ENCODE measurements at regions not wholly inside any gene's neighbourhood (a gene's known extent, or its start where the extent isn't known, plus 50 kb on each side); places are given as distances from the start of the nearest gene placed in this dataset.
A peak's percentile ranks its signal among the peaks of the same experiment; 100 is the strongest.

GRCh38 chr18:41396861-41397260, 558.2 kb upstream of the PIK3C3 start:
- H3K9me3 ChIP-seq: no peaks in the 10 kb centered on the region
- no peaks in the 10 kb centered on the region for H3K27me3 ChIP-seq (replicated peaks; ENCODE audit: insufficient read depth)
- no peak overlapping the region for H3K27ac ChIP-seq
- no peaks in the 10 kb centered on the region for H3K36me3 ChIP-seq
- H3K4me3 ChIP-seq: no peak overlapping the region
- DNase-seq (ENCODE audit: low spot score): no peak
- no peak for TF ChIP-seq CTCF (IDR thresholded peaks at IDR 0.05)
- no peak for ATAC-seq (ENCODE audit: insufficient number of reproducible peaks, low FRiP score, low read depth)
- H3K4me1 ChIP-seq (ENCODE audit: control insufficient read depth in 1 of 2, low read depth in 2 of 2): no peaks in the 10 kb centered on the region

DNA sequence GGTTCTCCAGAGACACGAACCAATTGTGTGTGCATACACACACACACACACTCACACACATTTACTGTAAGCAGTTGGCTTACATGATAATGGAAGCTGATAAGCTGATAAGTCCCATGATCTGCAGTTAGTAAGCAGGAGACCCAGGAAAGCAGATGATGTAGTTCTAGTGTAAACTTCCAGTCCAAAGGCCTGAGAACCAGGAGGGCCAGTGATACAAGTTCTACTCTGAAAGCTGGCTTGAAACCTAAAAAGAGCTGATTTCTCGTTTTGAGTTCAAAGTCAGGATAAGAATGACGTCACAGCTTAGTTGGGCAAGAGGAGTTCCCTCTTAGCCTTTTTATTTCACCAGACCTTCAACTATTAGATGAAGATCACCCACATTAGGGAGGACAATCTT, 558.8 kb upstream of the PIK3C3 start:
- Histone ChIP-seq H3K4me1 (ENCODE audit: control insufficient read depth in 1 of 2, low read depth in 2 of 2) (no peaks in the 10 kb centered on the region), H3K27ac (no peak overlapping the region), H3K9me3 (no peaks in the 10 kb centered on the region), H3K36me3 (no peaks in the 10 kb centered on the region), H3K27me3 (replicated peaks; ENCODE audit: insufficient read depth) (no peaks in the 10 kb centered on the region), H3K4me3 (no peak overlapping the region)
- DNase-seq (ENCODE audit: low spot score) (no peak), ATAC-seq (ENCODE audit: insufficient number of reproducible peaks, low FRiP score, low read depth) (no peak)
- TF ChIP-seq CTCF (IDR thresholded peaks at IDR 0.05): no peak

GRCh38 chr18:41395695-41396094, 559.3 kb upstream of the PIK3C3 start:
- Histone ChIP-seq H3K9me3 (no peaks in the 10 kb centered on the region), H3K36me3 (no peaks in the 10 kb centered on the region), H3K4me3 (no peak overlapping the region), H3K27me3 (replicated peaks; ENCODE audit: insufficient read depth) (no peaks in the 10 kb centered on the region), H3K27ac (no peak overlapping the region), H3K4me1 (ENCODE audit: control insufficient read depth in 1 of 2, low read depth in 2 of 2) (no peaks in the 10 kb centered on the region)
- DNase-seq (ENCODE audit: low spot score) (no peak), ATAC-seq (ENCODE audit: insufficient number of reproducible peaks, low FRiP score, low read depth) (no peak)
- no peak for TF ChIP-seq CTCF (IDR thresholded peaks at IDR 0.05)

DNA sequence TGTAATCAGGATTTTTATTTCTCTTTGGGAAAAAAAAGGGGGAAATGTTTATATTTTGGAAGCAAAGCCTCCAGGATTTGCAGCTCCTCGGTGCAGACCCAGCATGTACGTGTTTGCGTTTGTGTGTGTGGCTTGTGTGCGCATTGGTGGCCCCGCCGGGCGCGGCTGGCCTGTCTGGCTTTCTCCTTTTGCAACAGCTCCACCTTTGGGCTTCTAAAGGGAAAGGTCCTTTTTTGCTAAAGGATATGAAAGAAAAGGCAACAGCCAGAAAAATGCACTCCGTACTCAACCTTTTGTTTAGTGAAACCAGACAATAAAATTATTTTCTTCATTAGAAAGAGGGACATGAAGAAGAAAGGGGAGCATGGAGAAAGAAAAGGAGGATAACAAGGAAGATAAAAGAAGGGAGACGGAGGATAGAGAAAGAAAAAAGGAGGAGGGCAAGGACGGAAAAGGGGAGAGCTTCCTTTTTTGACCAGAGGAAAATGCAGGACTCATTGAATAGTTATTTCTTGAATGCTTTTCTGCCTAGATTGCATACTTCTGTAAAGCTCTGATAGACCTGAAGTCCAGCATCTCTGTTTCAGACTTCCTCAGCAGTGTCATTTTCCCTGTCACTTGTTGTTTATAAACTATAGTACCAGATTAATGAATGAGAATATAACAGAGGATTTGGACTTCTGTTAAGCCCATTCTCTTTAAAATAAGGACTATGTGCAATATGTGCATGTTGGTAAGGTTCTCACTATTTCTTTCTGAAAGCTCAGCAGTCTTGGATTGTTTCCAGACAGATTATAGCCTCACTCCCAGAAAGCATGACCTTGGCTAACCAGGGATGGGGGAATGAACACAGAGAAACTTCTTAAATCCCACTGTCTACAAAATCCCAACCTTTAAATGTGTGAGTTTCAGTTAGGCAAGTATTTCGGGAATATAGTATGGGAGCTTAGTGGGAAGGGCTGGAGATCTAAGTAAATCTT, 563.1 kb upstream of the PIK3C3 start:
- TF ChIP-seq CTCF (IDR thresholded peaks at IDR 0.05): peak; percentile 34
- H3K36me3 ChIP-seq: no peaks in the 10 kb centered on the region
- no peaks in the 10 kb centered on the region for H3K27me3 ChIP-seq (replicated peaks; ENCODE audit: insufficient read depth)
- DNase-seq (ENCODE audit: low spot score) (no peak), ATAC-seq (ENCODE audit: insufficient number of reproducible peaks, low FRiP score, low read depth) (no peak)
- H3K4me3 ChIP-seq: peak overlapping the region; percentile 44
- H3K9me3 ChIP-seq: no peaks in the 10 kb centered on the region
- H3K27ac ChIP-seq: no peak overlapping the region
- no peaks in the 10 kb centered on the region for H3K4me1 ChIP-seq (ENCODE audit: control insufficient read depth in 1 of 2, low read depth in 2 of 2)

DNA sequence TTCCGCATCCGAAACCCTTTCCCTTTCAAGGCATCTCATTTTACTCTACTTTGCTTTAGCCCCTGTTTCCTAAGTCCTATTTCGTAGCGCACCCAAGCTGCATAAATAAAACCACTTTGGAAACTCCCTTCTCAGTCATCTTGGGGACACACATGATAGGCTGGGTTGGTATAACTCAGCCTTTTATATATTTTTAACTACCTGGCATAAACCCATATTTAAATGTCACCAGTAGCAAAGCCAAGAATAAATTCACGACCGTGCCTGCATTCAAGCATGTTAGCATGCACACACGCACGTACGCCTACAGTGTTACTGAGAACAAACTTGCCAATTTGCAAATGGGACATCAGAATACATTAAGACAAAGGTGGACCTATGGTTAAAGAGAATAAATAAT, 564.7 kb upstream of the PIK3C3 start:
- no peaks in the 10 kb centered on the region for H3K27me3 ChIP-seq (replicated peaks; ENCODE audit: insufficient read depth)
- no peak overlapping the region for H3K4me3 ChIP-seq
- H3K27ac ChIP-seq: no peak overlapping the region
- TF ChIP-seq CTCF (IDR thresholded peaks at IDR 0.05): no peak
- no peaks in the 10 kb centered on the region for H3K36me3 ChIP-seq
- no peak for DNase-seq (ENCODE audit: low spot score)
- no peaks in the 10 kb centered on the region for H3K4me1 ChIP-seq (ENCODE audit: control insufficient read depth in 1 of 2, low read depth in 2 of 2)
- no peaks in the 10 kb centered on the region for H3K9me3 ChIP-seq
- no peak for ATAC-seq (ENCODE audit: insufficient number of reproducible peaks, low FRiP score, low read depth)
